ENCODE measurements at regions not wholly inside any gene's neighbourhood (a gene's known extent, or its start where the extent isn't known, plus 50 kb on each side); places are given as distances from the start of the nearest gene placed in this dataset.
"Not testable (repeated sequence)": the region's sequence is repeated elsewhere in the genome, so short reads cannot be mapped to it uniquely, and the experiment has no call there.

- not testable (repeated sequence) for DNase-seq (ENCODE audit: low read depth in 1 of 2, low spot score in 2 of 2); H3K36me3 ChIP-seq; H3K4me1 ChIP-seq (replicated peaks); H3K4me3 ChIP-seq; H3K9me3 ChIP-seq (replicated peaks); H3K27me3 ChIP-seq (replicated peaks); H3K27ac ChIP-seq
These were observed 124.5 kb upstream of the GOT2 start for GRCh38 chr16:58858577-58858976.

- Histone ChIP-seq H3K9me3 (replicated peaks) (no peaks in the 10 kb centered on the region), H3K4me1 (replicated peaks) (no peaks in the 10 kb centered on the region), H3K27me3 (replicated peaks) (no peaks in the 10 kb centered on the region; the same call in 1 of the 2 replicates), H3K36me3 (no peaks in the 10 kb centered on the region), H3K27ac (no peak overlapping the region), H3K4me3 (no peak overlapping the region)
- no peak for DNase-seq (ENCODE audit: low read depth in 1 of 2, low spot score in 2 of 2)
These were observed 121.3 kb upstream of the GOT2 start for GRCh38 chr16:58855291-58855863.

- no peaks in the 10 kb centered on the region; the same call in 1 of the 2 replicates for H3K27me3 ChIP-seq (replicated peaks)
- no peak overlapping the region for H3K4me3 ChIP-seq
- H3K4me1 ChIP-seq (replicated peaks), result no peaks in the 10 kb centered on the region
- DNase-seq (ENCODE audit: low read depth in 1 of 2, low spot score in 2 of 2), result no peak
- no peaks in the 10 kb centered on the region for H3K9me3 ChIP-seq (replicated peaks)
- H3K27ac ChIP-seq, result no peak overlapping the region
- H3K36me3 ChIP-seq, result no peaks in the 10 kb centered on the region
These were observed 120.0 kb upstream of the GOT2 start for GRCh38 chr16:58853854-58854791.

GRCh38 chr16:58850678-58851020 lies 116.5 kb upstream of the GOT2 start:
- H3K4me1 ChIP-seq (replicated peaks), result no peaks in the 10 kb centered on the region
- no peaks in the 10 kb centered on the region; the same call in 1 of the 2 replicates for H3K27me3 ChIP-seq (replicated peaks)
- DNase-seq (ENCODE audit: low read depth in 1 of 2, low spot score in 2 of 2), result no peak
- H3K27ac ChIP-seq, result no peak overlapping the region
- H3K4me3 ChIP-seq, result no peak overlapping the region
- no peaks in the 10 kb centered on the region for H3K36me3 ChIP-seq
- no peaks in the 10 kb centered on the region for H3K9me3 ChIP-seq (replicated peaks)

GRCh38 chr16:58850019-58850677 lies 116.0 kb upstream of the GOT2 start:
- DNase-seq (ENCODE audit: low read depth in 1 of 2, low spot score in 2 of 2), result no peak
- Histone ChIP-seq H3K36me3 (no peaks in the 10 kb centered on the region), H3K27me3 (replicated peaks) (no peaks in the 10 kb centered on the region; the same call in 1 of the 2 replicates), H3K9me3 (replicated peaks) (no peaks in the 10 kb centered on the region), H3K4me1 (replicated peaks) (no peaks in the 10 kb centered on the region), H3K27ac (no peak overlapping the region), H3K4me3 (no peak overlapping the region)

GRCh38 chr16:58848662-58849002 lies 114.5 kb upstream of the GOT2 start:
- H3K4me1 ChIP-seq (replicated peaks), result no peaks in the 10 kb centered on the region
- no peak overlapping the region for H3K4me3 ChIP-seq
- no peaks in the 10 kb centered on the region; the same call in 1 of the 2 replicates for H3K27me3 ChIP-seq (replicated peaks)
- no peak for DNase-seq (ENCODE audit: low read depth in 1 of 2, low spot score in 2 of 2)
- no peaks in the 10 kb centered on the region for H3K36me3 ChIP-seq
- H3K9me3 ChIP-seq (replicated peaks), result no peaks in the 10 kb centered on the region
- no peak overlapping the region for H3K27ac ChIP-seq

GRCh38 chr16:58847902-58848661 lies 114.0 kb upstream of the GOT2 start:
- DNase-seq (ENCODE audit: low read depth in 1 of 2, low spot score in 2 of 2), result no peak
- H3K27ac ChIP-seq, result no peak overlapping the region
- H3K36me3 ChIP-seq, result no peaks in the 10 kb centered on the region
- no peaks in the 10 kb centered on the region for H3K9me3 ChIP-seq (replicated peaks)
- no peak overlapping the region for H3K4me3 ChIP-seq
- no peaks in the 10 kb centered on the region for H3K4me1 ChIP-seq (replicated peaks)
- no peaks in the 10 kb centered on the region; the same call in 1 of the 2 replicates for H3K27me3 ChIP-seq (replicated peaks)

- H3K9me3 ChIP-seq (replicated peaks); DNase-seq (ENCODE audit: low read depth in 1 of 2, low spot score in 2 of 2); H3K36me3 ChIP-seq; H3K27me3 ChIP-seq (replicated peaks); H3K27ac ChIP-seq; H3K4me1 ChIP-seq (replicated peaks); H3K4me3 ChIP-seq: not testable (repeated sequence)
These were observed 112.1 kb upstream of the GOT2 start for GRCh38 chr16:58846226-58846625.

- no peaks in the 10 kb centered on the region for H3K27me3 ChIP-seq (replicated peaks)
- H3K27ac ChIP-seq, result no peak overlapping the region
- no peaks in the 10 kb centered on the region for H3K36me3 ChIP-seq
- no peaks in the 10 kb centered on the region for H3K4me1 ChIP-seq (replicated peaks)
- DNase-seq (ENCODE audit: low read depth in 1 of 2, low spot score in 2 of 2), result no peak
- H3K4me3 ChIP-seq, result no peak overlapping the region
- H3K9me3 ChIP-seq (replicated peaks), result no peaks in the 10 kb centered on the region
These were observed 109.6 kb upstream of the GOT2 start for GRCh38 chr16:58843675-58844074.

- no peaks in the 10 kb centered on the region for H3K9me3 ChIP-seq (replicated peaks)
- H3K4me3 ChIP-seq, result no peak overlapping the region
- no peaks in the 10 kb centered on the region for H3K36me3 ChIP-seq
- H3K27me3 ChIP-seq (replicated peaks), result no peaks in the 10 kb centered on the region
- H3K4me1 ChIP-seq (replicated peaks), result no peaks in the 10 kb centered on the region
- DNase-seq (ENCODE audit: low read depth in 1 of 2, low spot score in 2 of 2), result no peak
- no peak overlapping the region for H3K27ac ChIP-seq
These were observed 108.6 kb upstream of the GOT2 start for GRCh38 chr16:58842746-58843145.

- no peaks in the 10 kb centered on the region for H3K27me3 ChIP-seq (replicated peaks)
- no peak overlapping the region for H3K27ac ChIP-seq
- no peak for DNase-seq (ENCODE audit: low read depth in 1 of 2, low spot score in 2 of 2)
- H3K36me3 ChIP-seq, result no peaks in the 10 kb centered on the region
- no peak overlapping the region for H3K4me3 ChIP-seq
- H3K9me3 ChIP-seq (replicated peaks), result no peaks in the 10 kb centered on the region
- no peaks in the 10 kb centered on the region for H3K4me1 ChIP-seq (replicated peaks)
These were observed 108.0 kb upstream of the GOT2 start for GRCh38 chr16:58842156-58842555.

- DNase-seq (ENCODE audit: low read depth in 1 of 2, low spot score in 2 of 2), result no peak
- no peaks in the 10 kb centered on the region for H3K9me3 ChIP-seq (replicated peaks)
- H3K27me3 ChIP-seq (replicated peaks), result no peaks in the 10 kb centered on the region
- no peak overlapping the region for H3K27ac ChIP-seq
- no peaks in the 10 kb centered on the region for H3K4me1 ChIP-seq (replicated peaks)
- no peak overlapping the region for H3K4me3 ChIP-seq
- no peaks in the 10 kb centered on the region for H3K36me3 ChIP-seq
These were observed 103.8 kb upstream of the GOT2 start for GRCh38 chr16:58837950-58838349.

GRCh38 chr16:58836427-58836826 lies 102.3 kb upstream of the GOT2 start:
- Histone ChIP-seq H3K36me3 (no peaks in the 10 kb centered on the region), H3K27me3 (replicated peaks) (no peaks in the 10 kb centered on the region), H3K27ac (no peak overlapping the region), H3K4me3 (no peak overlapping the region), H3K4me1 (replicated peaks) (no peaks in the 10 kb centered on the region), H3K9me3 (replicated peaks) (no peaks in the 10 kb centered on the region)
- no peak for DNase-seq (ENCODE audit: low read depth in 1 of 2, low spot score in 2 of 2)

Measured in SJSA1 (cell line).